RWPE1 (cell line): ENCODE measurements at regions not wholly inside any gene's neighbourhood (a gene's known extent, or its start where the extent isn't known, plus 50 kb on each side); places are given as distances from the start of the nearest gene placed in this dataset.

Experiments
- CTCF ChIA-PET: fragments of 350-600 bp; sonication (Branson Sonifier 250); formaldehyde crosslinking; extraction: SDS; loops from one replicate; lab custom pipeline; 2021; lab: Yijun Ruan, JAX
- POLR2A ChIA-PET: fragments of 400-600 bp; formaldehyde crosslinking; extraction: SDS; loops from one replicate; lab custom pipeline; 2020; ENCODE audit warnings: antibody characterized with exemption; ENCODE audit not compliant: low non-redundant PET; lab: Yijun Ruan, JAX
- DNase-seq: peaks from one replicate; pipeline ENCODE4 v3.0.0; 2012; ENCODE audit warnings: low spot score
- H3K27ac ChIP-seq: fragments of 450-650 bp; 2 replicates; pipeline ENCODE4 v1.5.1; 2017
- CTCF ChIP-seq: fragments of 450-650 bp; conservative IDR thresholded peaks from 2 replicates; pipeline ENCODE4 v1.5.1; 2017; ENCODE audit warnings: low read depth, mild to moderate bottlenecking

GRCh38 chrX:88355252-88355651 is 391.8 kb upstream of the CPXCR1 start:
- CTCF ChIA-PET = no interaction called here
- POLR2A ChIA-PET = no interaction called here
- H3K27ac ChIP-seq = no peak overlapping the region
- TF ChIP-seq CTCF = no peak
- no peak for DNase-seq

GRCh38 chrX:88366314-88366713 is 380.7 kb upstream of the CPXCR1 start:
- H3K27ac ChIP-seq = no peak overlapping the region
- CTCF ChIA-PET = no interaction called here
- DNase-seq = no peak
- POLR2A ChIA-PET = no interaction called here
- no peak for TF ChIP-seq CTCF

GRCh38 chrX:88378406-88378805 is 368.6 kb upstream of the CPXCR1 start:
- no peak overlapping the region for H3K27ac ChIP-seq
- CTCF ChIA-PET = no interaction called here
- POLR2A ChIA-PET = no interaction called here
- no peak for TF ChIP-seq CTCF
- DNase-seq = no peak

GRCh38 chrX:88397551-88397950 is 349.5 kb upstream of the CPXCR1 start:
- POLR2A ChIA-PET = no interaction called here
- TF ChIP-seq CTCF = no peak
- DNase-seq = no peak
- no peak overlapping the region for H3K27ac ChIP-seq
- CTCF ChIA-PET = interaction anchor here (0.6 kb wide), 1 partner anchor 9 kb away, joined by 3 read pairs; no protein-coding TSS in a partner anchor

GRCh38 chrX:88416002-88416401 is 331.0 kb upstream of the CPXCR1 start:
- no peak for DNase-seq
- H3K27ac ChIP-seq = no peak overlapping the region
- ChIA-PET POLR2A (no interaction called here), CTCF (no interaction called here)
- no peak for TF ChIP-seq CTCF

- POLR2A ChIA-PET = no interaction called here
- no peak for TF ChIP-seq CTCF
- CTCF ChIA-PET = no interaction called here
- H3K27ac ChIP-seq = no peak overlapping the region
- no peak for DNase-seq
Measured at GRCh38 chrX:88416965-88417364, 330.1 kb upstream of the CPXCR1 start.

- no peak for DNase-seq
- no peak for TF ChIP-seq CTCF
- ChIA-PET POLR2A (no interaction called here), CTCF (no interaction called here)
- H3K27ac ChIP-seq = no peak overlapping the region
Measured at GRCh38 chrX:88424071-88424470, 323.0 kb upstream of the CPXCR1 start.
